MCF 10A (cell line): ENCODE measurements at regions not wholly inside any gene's neighbourhood (a gene's known extent, or its start where the extent isn't known, plus 50 kb on each side); places are given as distances from the start of the nearest gene placed in this dataset.

Experiments used
- BruUV-seq: library from RNA; stranded (reverse); fragments of 400-500 nt; replicated peaks from 2 replicates; lab custom pipeline; 2021; lab: Mats Ljungman, UMichigan
- CTCF ChIA-PET: fragments of 300-600 bp; sonication (Branson Sonifier 250); formaldehyde crosslinking; extraction: SDS; loops from one replicate; lab custom pipeline; 2021; ENCODE audit warnings: antibody characterized with exemption, inconsistent platforms; lab: Yijun Ruan, JAX
- POLR2A ChIA-PET: fragments of 300-600, 350-650 bp; sonication (Branson Sonifier 250); formaldehyde crosslinking; extraction: SDS; loops from one replicate; lab custom pipeline; 2020; ENCODE audit warnings: antibody characterized with exemption, inconsistent platforms; lab: Yijun Ruan, JAX
- DNase-seq: peaks from one replicate; pipeline ENCODE4 v3.0.0-alpha.2; 2018; ENCODE audit not compliant: unreplicated experiment
- H3K27ac Mint-ChIP-seq: one replicate; pipeline ENCODE4 v1.8.0; 2022; ENCODE audit warnings: mild to moderate bottlenecking, low read depth, mixed read lengths; ENCODE audit not compliant: unreplicated experiment
- H3K27me3 Mint-ChIP-seq: one replicate; pipeline ENCODE4 v1.8.0; 2022; ENCODE audit warnings: mixed read lengths; ENCODE audit not compliant: insufficient read depth, unreplicated experiment
- H3K36me3 Mint-ChIP-seq: one replicate; pipeline ENCODE4 v1.8.0; 2022; ENCODE audit warnings: mild to moderate bottlenecking, moderate library complexity, mixed read lengths; ENCODE audit not compliant: insufficient read depth, unreplicated experiment
- H3K4me1 Mint-ChIP-seq: one replicate; pipeline ENCODE4 v1.8.0; 2022; ENCODE audit warnings: mixed read lengths; ENCODE audit not compliant: insufficient read depth, unreplicated experiment
- H3K4me3 Mint-ChIP-seq: one replicate; pipeline ENCODE4 v1.8.0; 2022; ENCODE audit warnings: mild to moderate bottlenecking, moderate library complexity, mixed read lengths; ENCODE audit not compliant: unreplicated experiment
- H3K9me3 Mint-ChIP-seq: one replicate; pipeline ENCODE4 v1.8.0; 2022; ENCODE audit warnings: mixed read lengths; ENCODE audit not compliant: unreplicated experiment
- CTCF ChIP-seq: fragments of 200-600 bp; IDR thresholded peaks from one replicate; pipeline ENCODE4 v1.8.0; 2022; ENCODE audit warnings: antibody characterized with exemption, mild to moderate bottlenecking; ENCODE audit not compliant: unreplicated experiment
- intact Hi-C: fragments of 100-400 bp; cut with micrococcal nuclease; formaldehyde crosslinking; loops from 2 replicates; pipeline ENCODE4 v1.14.1; 2022

GRCh38 chr5:29307478-29307877, 1886.0 kb upstream of the CDH6 start:
- H3K36me3 Mint-ChIP-seq: no peaks in the 10 kb centered on the region
- ChIA-PET POLR2A (interaction anchor here (0.6 kb wide), 1 partner anchor 1113 kb away, joined by 3 read pairs; no protein-coding TSS in a partner anchor), CTCF (interaction anchor here (0.6 kb wide), 1 partner anchor 180 kb away, joined by 3 read pairs; no protein-coding TSS in a partner anchor)
- H3K27me3 Mint-ChIP-seq: no peaks in the 10 kb centered on the region
- DNase-seq: peak; percentile 15
- H3K4me1 Mint-ChIP-seq: no peaks in the 10 kb centered on the region
- no peak overlapping the region for H3K4me3 Mint-ChIP-seq
- intact Hi-C loops: no loop called here
- H3K27ac Mint-ChIP-seq: no peak overlapping the region
- no peak for TF ChIP-seq CTCF
- no peaks in the 10 kb centered on the region for H3K9me3 Mint-ChIP-seq
- BruUV-seq: no TSS peak

GRCh38 chr5:29304545-29304944, 1888.9 kb upstream of the CDH6 start:
- Mint-ChIP-seq H3K9me3 (no peaks in the 10 kb centered on the region), H3K27ac (no peak overlapping the region), H3K36me3 (no peaks in the 10 kb centered on the region), H3K27me3 (no peaks in the 10 kb centered on the region), H3K4me3 (no peak overlapping the region), H3K4me1 (no peaks in the 10 kb centered on the region)
- POLR2A ChIA-PET: no interaction called here
- no TSS peak for BruUV-seq
- TF ChIP-seq CTCF: no peak
- CTCF ChIA-PET: no interaction called here
- intact Hi-C loops: no loop called here
- DNase-seq: peak; percentile 2

- Mint-ChIP-seq H3K27ac (no peak overlapping the region), H3K27me3 (no peaks in the 10 kb centered on the region), H3K9me3 (no peaks in the 10 kb centered on the region), H3K4me3 (no peak overlapping the region), H3K36me3 (no peaks in the 10 kb centered on the region), H3K4me1 (no peaks in the 10 kb centered on the region)
- TF ChIP-seq CTCF: no peak
- CTCF ChIA-PET: no interaction called here
- BruUV-seq: no TSS peak
- DNase-seq: no peak
- intact Hi-C loops: no loop called here
- POLR2A ChIA-PET: no interaction called here
Observed at GRCh38 chr5:29296548-29296947, 1896.9 kb upstream of the CDH6 start.

GRCh38 chr5:29277642-29278041, 1915.8 kb upstream of the CDH6 start:
- TF ChIP-seq CTCF: no peak
- DNase-seq: no peak
- CTCF ChIA-PET: interaction anchor here (1.2 kb wide), 1 partner anchor 13 kb away, joined by 3 read pairs; no protein-coding TSS in a partner anchor

More at GRCh38 chr5:29277642-29278041, 1915.8 kb upstream of the CDH6 start:
- intact Hi-C loops: no loop called here
- POLR2A ChIA-PET: no interaction called here
- Mint-ChIP-seq H3K36me3 (no peaks in the 10 kb centered on the region), H3K27me3 (no peaks in the 10 kb centered on the region), H3K4me3 (no peak overlapping the region), H3K9me3 (peaks cover 10% of the 10 kb centered on the region), H3K27ac (no peak overlapping the region), H3K4me1 (peaks cover 7% of the 10 kb centered on the region)
- BruUV-seq: no TSS peak
